ENCODE measurements at regions not wholly inside any gene's neighbourhood (a gene's known extent, or its start where the extent isn't known, plus 50 kb on each side); places are given as distances from the start of the nearest gene placed in this dataset.

- TF ChIP-seq CTCF (IDR thresholded peaks at IDR 0.05 in 4 of 5, conservative IDR thresholded peaks at IDR 0.05 in 1 of 5), result no peak
- no peak for TF ChIP-seq POLR2A (IDR thresholded peaks at IDR 0.05)
These were observed 184.9 kb upstream of the GNAI1 start for GRCh38 chr7:79949778-79950177.

Measured in gastrocnemius medialis (tissue), 4 donors.